CD4-positive, CD25-positive, alpha-beta regulatory T cell (primary cell): ENCODE measurements at regions not wholly inside any gene's neighbourhood (a gene's known extent, or its start where the extent isn't known, plus 50 kb on each side); places are given as distances from the start of the nearest gene placed in this dataset.
"Not testable (repeated sequence)": the region's sequence is repeated elsewhere in the genome, so short reads cannot be mapped to it uniquely, and the experiment has no call there.

Experiments used
- ATAC-seq, 2 donors: fragments of 150-1000 bp; cut with Tn5 transposase; one replicate each; pipeline ENCODE4 v1.10.0; 2021; ENCODE audit warnings: low read depth in 2 of 2, moderate number of reproducible peaks in 2 of 2, moderate library complexity in 1 of 2
- DNase-seq, 3 donors: peaks; one replicate each; pipeline versions ENCODE4 v3.0.0 to v3.0.0-alpha.2; 2012 to 2022; ENCODE audit warnings: mixed read lengths in 1 of 3
- H3K27ac ChIP-seq: one replicate; pipeline ENCODE4 v1.7.0; 2013; ENCODE audit warnings: mild to moderate bottlenecking, low read length; ENCODE audit not compliant: insufficient read depth, poor library complexity, severe bottlenecking
- H3K27me3 ChIP-seq: one replicate; pipeline ENCODE4 v1.7.0; 2013; ENCODE audit warnings: low read length; ENCODE audit not compliant: control insufficient read depth, insufficient read depth
- H3K36me3 ChIP-seq: one replicate; pipeline ENCODE4 v1.7.0; 2013; ENCODE audit warnings: mild to moderate bottlenecking, low read length, moderate library complexity; ENCODE audit not compliant: control insufficient read depth, insufficient read depth
- H3K4me1 ChIP-seq: 2 replicates; pipeline ENCODE4 v1.7.0; 2013; ENCODE audit warnings: mild to moderate bottlenecking, low read length; ENCODE audit not compliant: insufficient read depth, control insufficient read depth, poor library complexity, severe bottlenecking
- H3K4me3 ChIP-seq: one replicate; pipeline ENCODE4 v1.7.0; 2013; ENCODE audit warnings: low read depth, mild to moderate bottlenecking, low read length, moderate library complexity
- H3K9me3 ChIP-seq, 2 experiments: 1 replicate in 1 of 2; 2 replicates in 1 of 2; pipeline ENCODE4 v1.7.0; 2013; ENCODE audit warnings: low read length in 2 of 2, mild to moderate bottlenecking in 1 of 2, moderate library complexity in 1 of 2; ENCODE audit not compliant: control insufficient read depth in 2 of 2
- H3K27ac Mint-ChIP-seq, 3 donors: one replicate each; pipeline ENCODE4 v1.8.0; 2020 to 2022; ENCODE audit warnings: mild to moderate bottlenecking in 3 of 3, mixed read lengths in 3 of 3, moderate library complexity in 2 of 3
- H3K27me3 Mint-ChIP-seq: one replicate; pipeline ENCODE4 v1.8.0; 2022; ENCODE audit warnings: mild to moderate bottlenecking, mixed read lengths
- H3K36me3 Mint-ChIP-seq: one replicate; pipeline ENCODE4 v1.8.0; 2020; ENCODE audit warnings: mixed read lengths
- H3K4me1 Mint-ChIP-seq, 4 donors: one replicate each; pipeline ENCODE4 v1.8.0; 2020 to 2022; ENCODE audit warnings: mixed read lengths in 4 of 4, mild to moderate bottlenecking in 1 of 4
- H3K4me3 Mint-ChIP-seq, 4 donors: one replicate each; pipeline ENCODE4 v1.8.0; 2020 to 2022; ENCODE audit warnings: mild to moderate bottlenecking in 4 of 4, mixed read lengths in 4 of 4, moderate library complexity in 3 of 4
- H3K9me3 Mint-ChIP-seq, 7 donors: one replicate each; pipeline ENCODE4 v1.8.0; 2020 to 2022; ENCODE audit warnings: mixed read lengths in 7 of 7, mild to moderate bottlenecking in 3 of 7, moderate library complexity in 2 of 7

DNA sequence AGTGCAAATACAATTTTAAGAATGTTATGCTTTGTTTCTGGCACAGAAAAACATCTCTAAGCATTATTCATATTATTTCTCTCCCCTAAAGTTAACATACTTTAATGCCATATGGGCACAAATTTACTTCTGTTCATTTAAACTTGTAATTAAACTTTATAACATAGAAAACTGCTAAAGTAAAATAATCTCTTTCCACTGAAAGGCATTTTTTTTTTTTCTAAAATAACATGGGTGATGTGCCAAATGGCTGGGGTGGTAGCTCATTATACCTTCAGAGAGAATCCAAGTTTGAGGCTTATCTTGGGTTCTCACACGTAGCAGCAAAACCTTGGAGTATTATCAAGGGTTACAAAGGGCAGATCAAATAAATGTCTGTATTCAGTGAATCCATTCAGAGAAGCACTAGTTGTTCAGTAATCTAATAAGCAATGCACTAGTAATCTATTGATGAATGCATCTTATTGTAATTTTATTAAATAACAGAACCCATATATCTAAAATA, 257.6 kb upstream of the POU5F2 start:
- peaks cover 8% of the 10 kb centered on the region for H3K4me1 ChIP-seq
- Mint-ChIP-seq H3K36me3 (peaks cover 20% of the 10 kb centered on the region), H3K27ac (no peak overlapping the region), H3K27me3 (no peaks in the 10 kb centered on the region), H3K4me1 (peaks cover 15 to 39% (median 23%) of the 10 kb centered on the region in 4 donors), H3K4me3 (no peak overlapping the region), H3K9me3 (peaks cover 0 to 9% (median 6%) of the 10 kb centered on the region in 7 donors)
- no peak overlapping the region for H3K27ac ChIP-seq
- H3K27me3 ChIP-seq = no peaks in the 10 kb centered on the region
- H3K36me3 ChIP-seq = no peaks in the 10 kb centered on the region
- ATAC-seq (no peak), DNase-seq (no peak)
- peaks cover 0 to 7% of the 10 kb centered on the region in 2 experiments for H3K9me3 ChIP-seq
- no peak overlapping the region for H3K4me3 ChIP-seq

GRCh38 chr5:93997562-93997961, 256.2 kb upstream of the POU5F2 start:
- Mint-ChIP-seq H3K36me3 (peaks cover 18% of the 10 kb centered on the region), H3K4me1 (peaks cover 15 to 41% (median 23%) of the 10 kb centered on the region in 4 donors), H3K27ac (no peak overlapping the region), H3K9me3 (peaks cover 0 to 9% (median 6%) of the 10 kb centered on the region in 7 donors), H3K27me3 (no peaks in the 10 kb centered on the region), H3K4me3 (no peak overlapping the region)
- DNase-seq (no peak), ATAC-seq (no peak)
- Histone ChIP-seq H3K4me1 (peaks cover 8% of the 10 kb centered on the region), H3K9me3 (peaks cover 0 to 7% of the 10 kb centered on the region in 2 experiments), H3K36me3 (no peaks in the 10 kb centered on the region), H3K27me3 (no peaks in the 10 kb centered on the region), H3K27ac (no peak overlapping the region), H3K4me3 (no peak overlapping the region)

DNA sequence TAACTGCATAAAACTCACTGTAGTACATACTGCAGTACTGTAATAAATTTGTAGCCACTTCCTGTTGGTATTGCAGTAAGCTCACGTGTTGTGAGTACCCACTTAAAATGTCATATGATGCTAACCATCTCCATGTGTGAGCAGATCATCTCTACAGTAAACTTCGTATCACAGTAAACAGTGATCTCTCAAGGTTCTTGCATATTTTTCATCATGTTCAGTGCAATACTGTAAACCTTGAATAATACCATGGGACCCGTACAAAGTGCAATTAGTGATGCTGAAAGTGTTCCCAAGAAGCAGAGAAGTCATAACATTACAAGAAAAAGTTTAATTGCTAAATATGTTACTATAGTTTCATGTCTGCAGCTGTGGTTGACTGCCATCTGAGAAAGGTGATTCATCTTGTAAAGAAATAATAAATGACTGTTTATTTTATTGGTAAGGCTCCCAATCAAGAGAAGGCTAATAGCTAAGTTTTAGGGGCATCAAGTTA, 253.8 kb upstream of the POU5F2 start:
- peak overlapping the region; percentile 2 for H3K4me3 ChIP-seq
- H3K27ac ChIP-seq = no peak overlapping the region
- Mint-ChIP-seq H3K27me3 (no peaks in the 10 kb centered on the region), H3K27ac (peak overlapping the region in 2 of 3 donors; percentile 39 to 45), H3K9me3 (no peaks in the 10 kb centered on the region), H3K4me3 (peak overlapping the region in 1 of 4 donors; percentile 46), H3K36me3 (peaks cover 7% of the 10 kb centered on the region), H3K4me1 (peaks cover 25 to 53% (median 33%) of the 10 kb centered on the region in 4 donors)
- H3K9me3 ChIP-seq = no peaks in the 10 kb centered on the region
- peak; percentile 81 to 92 for ATAC-seq
- DNase-seq = peak in 2 of 3 donors; percentile 9 to 21
- no peaks in the 10 kb centered on the region for H3K27me3 ChIP-seq
- no peaks in the 10 kb centered on the region for H3K36me3 ChIP-seq
- H3K4me1 ChIP-seq = peaks cover 8% of the 10 kb centered on the region

GRCh38 chr5:93993161-93993560, 251.8 kb upstream of the POU5F2 start:
- Histone ChIP-seq H3K4me1 (peaks cover 8% of the 10 kb centered on the region), H3K4me3 (no peak overlapping the region), H3K27ac (no peak overlapping the region), H3K36me3 (no peaks in the 10 kb centered on the region), H3K9me3 (no peaks in the 10 kb centered on the region), H3K27me3 (no peaks in the 10 kb centered on the region)
- no peaks in the 10 kb centered on the region for H3K9me3 Mint-ChIP-seq
- H3K4me1 Mint-ChIP-seq = peaks cover 21 to 45% (median 35%) of the 10 kb centered on the region in 4 donors
- H3K36me3 Mint-ChIP-seq = peaks cover 11% of the 10 kb centered on the region
- H3K27me3 Mint-ChIP-seq = no peaks in the 10 kb centered on the region
- H3K27ac Mint-ChIP-seq = no peak overlapping the region
- DNase-seq = no peak
- H3K4me3 Mint-ChIP-seq = no peak overlapping the region
- ATAC-seq = no peak

DNA sequence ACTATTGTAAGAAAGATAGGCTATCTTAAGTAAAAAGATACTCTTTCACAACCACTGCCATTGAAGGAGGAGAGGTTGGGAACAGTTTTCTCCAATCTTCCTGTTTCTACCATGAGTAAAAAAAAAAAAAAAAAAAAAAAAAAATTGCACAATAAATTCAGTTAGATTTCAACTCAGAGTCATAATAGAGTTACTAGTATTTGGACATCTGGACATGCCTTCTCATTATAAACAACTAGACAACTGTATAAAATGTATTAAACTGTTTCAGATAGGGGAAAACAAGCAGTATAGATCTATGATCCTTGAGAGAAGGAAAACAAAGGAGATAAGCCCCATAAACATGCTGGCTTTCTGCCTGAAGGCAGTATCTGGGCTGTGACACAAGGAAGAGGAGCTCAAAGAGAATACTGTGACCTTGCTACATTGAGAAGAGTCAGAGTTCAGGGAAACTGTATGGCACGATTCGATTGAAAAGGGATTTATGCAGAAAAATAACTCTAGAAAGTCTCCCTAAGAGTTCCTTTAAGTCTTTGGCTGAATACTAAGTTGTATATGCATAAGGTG, 249.2 kb upstream of the POU5F2 start:
- Mint-ChIP-seq H3K27ac (peak overlapping the region in 1 of 3 donors; percentile 0), H3K4me3 (no peak overlapping the region), H3K36me3 (peaks cover 20% of the 10 kb centered on the region), H3K4me1 (peaks cover 16 to 32% (median 23%) of the 10 kb centered on the region in 4 donors), H3K27me3 (no peaks in the 10 kb centered on the region), H3K9me3 (no peaks in the 10 kb centered on the region)
- no peak overlapping the region for H3K27ac ChIP-seq
- H3K36me3 ChIP-seq = no peaks in the 10 kb centered on the region
- no peaks in the 10 kb centered on the region for H3K9me3 ChIP-seq
- H3K4me1 ChIP-seq = peaks cover 6% of the 10 kb centered on the region
- no peak overlapping the region for H3K4me3 ChIP-seq
- ATAC-seq (no peak), DNase-seq (no peak)
- H3K27me3 ChIP-seq = no peaks in the 10 kb centered on the region

DNA sequence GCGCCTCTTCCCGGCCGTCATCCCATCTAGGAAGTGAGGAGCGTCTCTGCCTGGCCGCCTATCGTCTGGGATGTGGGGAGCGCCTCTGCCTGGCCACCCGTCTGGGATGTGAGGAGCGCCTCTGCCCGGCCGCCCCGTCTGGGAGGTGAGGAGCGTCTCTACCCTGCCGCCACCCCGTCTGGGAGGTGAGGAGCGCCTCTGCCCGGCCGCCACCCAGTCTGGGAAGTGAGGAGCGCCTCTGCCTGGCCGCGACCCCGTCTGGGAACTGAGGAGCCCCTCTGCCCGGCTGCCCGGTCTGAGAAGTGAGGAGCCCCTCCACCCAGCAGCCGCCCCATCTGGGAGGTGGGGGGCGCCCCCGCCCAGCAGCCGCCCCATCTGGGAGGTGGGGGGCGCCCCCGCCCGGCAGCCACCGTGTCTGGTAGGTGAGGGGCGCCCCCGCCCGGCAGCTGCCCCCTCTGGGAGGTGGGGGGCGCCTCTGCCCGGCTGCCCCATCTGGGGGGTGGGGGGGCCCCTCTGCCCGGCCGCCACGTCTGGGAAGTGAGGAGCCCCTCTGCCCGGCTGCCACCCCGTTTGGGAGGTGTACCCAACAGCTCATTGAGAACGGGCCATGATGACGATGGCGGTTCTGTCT, 244.7 kb upstream of the POU5F2 start:
- not testable (repeated sequence) for ATAC-seq, H3K27me3 Mint-ChIP-seq, H3K27me3 ChIP-seq, H3K4me3 ChIP-seq, H3K9me3 ChIP-seq, H3K27ac ChIP-seq, H3K36me3 ChIP-seq, H3K9me3 Mint-ChIP-seq, H3K4me3 Mint-ChIP-seq, H3K4me1 ChIP-seq, H3K27ac Mint-ChIP-seq, DNase-seq
- Mint-ChIP-seq H3K4me1 (peaks cover 6 to 14% (median 10%) of the 10 kb centered on the region in 4 donors), H3K36me3 (peaks cover 24% of the 10 kb centered on the region)

GRCh38 chr5:93978222-93978621, 236.8 kb upstream of the POU5F2 start:
- no peaks in the 10 kb centered on the region for H3K27me3 Mint-ChIP-seq
- Histone ChIP-seq H3K9me3 (peaks cover 17 to 24% of the 10 kb centered on the region in 2 experiments), H3K4me1 (no peaks in the 10 kb centered on the region), H3K27ac (no peak overlapping the region), H3K4me3 (no peak overlapping the region), H3K27me3 (no peaks in the 10 kb centered on the region), H3K36me3 (peaks cover 9% of the 10 kb centered on the region)
- ATAC-seq (no peak), DNase-seq (no peak)
- no peak overlapping the region for H3K4me3 Mint-ChIP-seq
- peaks cover 3 to 34% (median 21%) of the 10 kb centered on the region in 7 donors for H3K9me3 Mint-ChIP-seq
- peaks cover 6 to 12% (median 7%) of the 10 kb centered on the region in 4 donors for H3K4me1 Mint-ChIP-seq
- H3K36me3 Mint-ChIP-seq = peaks cover 65% of the 10 kb centered on the region
- no peak overlapping the region for H3K27ac Mint-ChIP-seq
